ENCODE measurements at regions not wholly inside any gene's neighbourhood (a gene's known extent, or its start where the extent isn't known, plus 50 kb on each side); places are given as distances from the start of the nearest gene placed in this dataset.
"Not testable (repeated sequence)": the region's sequence is repeated elsewhere in the genome, so short reads cannot be mapped to it uniquely, and the experiment has no call there.

DNA sequence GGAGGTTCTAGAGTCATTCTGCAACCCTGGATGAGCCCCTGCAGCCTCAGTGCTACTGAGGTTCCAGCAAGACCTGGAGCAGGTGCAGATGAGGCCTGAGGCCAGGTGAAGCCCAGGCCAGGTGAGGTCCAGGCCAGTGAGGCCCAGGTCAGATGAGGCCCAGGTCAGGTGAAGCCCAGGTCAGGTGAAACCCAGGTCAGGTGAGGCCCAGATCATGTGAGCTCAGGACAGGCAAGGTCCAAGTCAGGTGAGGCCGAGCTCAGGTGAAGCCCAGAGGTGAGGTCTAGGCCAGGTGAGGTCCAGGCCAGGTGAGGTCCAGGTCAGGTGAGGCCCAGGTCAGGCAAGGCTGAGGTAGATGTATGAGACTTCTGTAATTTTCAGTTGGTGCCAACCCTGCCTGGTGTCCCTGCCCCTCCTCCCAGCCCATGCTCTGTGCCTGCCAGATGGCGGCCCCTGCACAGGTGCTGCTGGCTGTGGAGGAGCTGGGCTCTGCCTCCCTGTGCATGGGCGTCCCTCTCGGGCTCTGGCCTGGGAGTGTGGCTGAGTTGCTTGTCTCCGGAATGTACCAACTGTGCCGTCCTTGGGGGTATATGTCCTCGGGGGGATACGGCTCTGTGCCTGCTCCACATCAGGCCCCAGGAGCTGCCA lies 388.5 kb downstream of the TMEM121 start (continued):
- no peak for TF ChIP-seq CEBPB (IDR thresholded peaks at IDR 0.05; ENCODE audit: low read depth, low read length)
- no peak for TF ChIP-seq TEAD4 (IDR thresholded peaks at IDR 0.05; ENCODE audit: low read depth, low read length)
- TF ChIP-seq PHF8 (conservative IDR thresholded peaks at IDR 0.05; ENCODE audit: low read depth, low read length) = no peak
- no peak for TF ChIP-seq HDAC2 (IDR thresholded peaks at IDR 0.05; ENCODE audit: borderline replicate concordance in 1 of 2, low read depth in 2 of 2, low read length in 2 of 2)

GRCh38 chr14:105915546-105915945 lies 389.2 kb downstream of the TMEM121 start:
- POLR2A ChIA-PET (ENCODE audit: partially characterized antibody); H3K14ac ChIP-seq (ENCODE audit: insufficient read length); H3K79me2 ChIP-seq (ENCODE audit: control insufficient read depth in 1 of 2, insufficient read depth in 2 of 2, low read length in 2 of 2); FAIRE-seq; H3K4me1 ChIP-seq (replicated peaks in 1 of 4; ENCODE audit: control insufficient read depth in 3 of 4, insufficient read depth in 4 of 4, low read length in 3 of 4); H3K4me3 ChIP-seq (ENCODE audit: extremely low read depth in 1 of 4, insufficient read depth in 2 of 4, low read depth in 3 of 4, low read length in 4 of 4); H2BK12ac ChIP-seq (ENCODE audit: low read depth, low read length); H3K27ac ChIP-seq (ENCODE audit: low read depth, low read length); H2BK120ac ChIP-seq (replicated peaks; ENCODE audit: low read depth, low read length); H4K91ac ChIP-seq (replicated peaks; ENCODE audit: insufficient read length, low read length); H2BK20ac ChIP-seq (ENCODE audit: low read length); DNase-seq (ENCODE audit: low read depth in 1 of 2, low spot score in 2 of 2); H3K18ac ChIP-seq (ENCODE audit: extremely low read depth, low read length); H2AFZ ChIP-seq (ENCODE audit: low read length); H3K4me2 ChIP-seq (ENCODE audit: insufficient read depth in 1 of 2, low read depth in 2 of 2, low read length in 2 of 2); H2BK5ac ChIP-seq (ENCODE audit: low read depth, low read length); H3K4ac ChIP-seq (replicated peaks; ENCODE audit: insufficient read length, low read depth, low read length); H3K36me3 ChIP-seq (ENCODE audit: control insufficient read depth in 2 of 4, insufficient read depth in 4 of 4, low read length in 3 of 4); H3K79me1 ChIP-seq (ENCODE audit: low read depth, low read length); H4K5ac ChIP-seq (ENCODE audit: insufficient read length, low read depth, low read length); H3K56ac ChIP-seq (replicated peaks; ENCODE audit: insufficient read length, low read depth, low read length); H4K8ac ChIP-seq (ENCODE audit: extremely low read depth, insufficient read depth, low read length); H3K9ac ChIP-seq (replicated peaks in 1 of 4; ENCODE audit: extremely low read depth in 1 of 4, low read depth in 3 of 4, low read length in 3 of 4); CTCF ChIA-PET (ENCODE audit: partially characterized antibody); H2AK5ac ChIP-seq (ENCODE audit: low read depth, low read length); H3K23me2 ChIP-seq (ENCODE audit: low read depth, low read length); H4K20me1 ChIP-seq (replicated peaks in 1 of 2; ENCODE audit: control insufficient read depth in 1 of 2, insufficient read depth in 2 of 2, low read length in 2 of 2); H3K27me3 ChIP-seq (replicated peaks in 1 of 4; ENCODE audit: control insufficient read depth in 3 of 4, extremely low read depth in 1 of 4, insufficient read depth in 3 of 4, low read length in 3 of 4); H3K23ac ChIP-seq (ENCODE audit: insufficient read length); H2BK15ac ChIP-seq (ENCODE audit: low read length): not testable (repeated sequence)
- WGBS, 2 experiments (ENCODE audit: extremely low coverage in 1 of 2, insufficient coverage in 1 of 2, insufficient read length in 1 of 2, insufficient replicate concordance in 2 of 2, low coverage in 1 of 2, low lambda C conversion rate in 2 of 2, missing lambda C conversion rate in 1 of 2) = 69% methylated on average over 3 of the region's 3 CpGs; no CpG with 5 or more reads in 1 of the 2 experiments
- H3K9me3 ChIP-seq (ENCODE audit: insufficient read depth in 2 of 2, low read depth in 1 of 2, low read length in 1 of 2) = peaks cover 48 to 97% of the 10 kb centered on the region in 2 experiments; a peak in 3 of 4 replicates

All from H1 (cell line).